Chondrocyte (in vitro differentiated cells): ENCODE measurements at regions not wholly inside any gene's neighbourhood (a gene's known extent, or its start where the extent isn't known, plus 50 kb on each side); places are given as distances from the start of the nearest gene placed in this dataset.

Experiments
- DNase-seq: peaks from one replicate; pipeline ENCODE4 v3.0.0; 2021; ENCODE audit warnings: mixed read lengths, low spot score
- H3K27ac Mint-ChIP-seq: one replicate; pipeline ENCODE4 v1.8.0; 2021; ENCODE audit warnings: mild to moderate bottlenecking, moderate library complexity, mixed read lengths; ENCODE audit not compliant: unreplicated experiment
- H3K27me3 Mint-ChIP-seq: 2 replicates; pipeline ENCODE4 v1.8.0; 2021; ENCODE audit warnings: low read depth, mixed read lengths
- H3K36me3 Mint-ChIP-seq: 2 replicates; pipeline ENCODE4 v1.8.0; 2021; ENCODE audit warnings: low read depth, mixed read lengths
- H3K4me1 Mint-ChIP-seq: 2 replicates; pipeline ENCODE4 v1.8.0; 2021; ENCODE audit warnings: low read depth, mild to moderate bottlenecking, mixed read lengths
- H3K4me3 Mint-ChIP-seq: one replicate; pipeline ENCODE4 v1.8.0; 2021; ENCODE audit warnings: mild to moderate bottlenecking, moderate library complexity, mixed read lengths; ENCODE audit not compliant: unreplicated experiment
- H3K9me3 Mint-ChIP-seq: 2 replicates; pipeline ENCODE4 v1.8.0; 2021; ENCODE audit warnings: low read depth, mixed read lengths
- TF ChIP-seq, protein P1 (sequence below): fragments of 200-600 bp; sonication (generic); IDR thresholded peaks from 2 replicates; pipeline ENCODE4 v1.5.0; 2021; ENCODE audit warnings: antibody characterized with exemption, mild to moderate bottlenecking, moderate library complexity

DNA sequence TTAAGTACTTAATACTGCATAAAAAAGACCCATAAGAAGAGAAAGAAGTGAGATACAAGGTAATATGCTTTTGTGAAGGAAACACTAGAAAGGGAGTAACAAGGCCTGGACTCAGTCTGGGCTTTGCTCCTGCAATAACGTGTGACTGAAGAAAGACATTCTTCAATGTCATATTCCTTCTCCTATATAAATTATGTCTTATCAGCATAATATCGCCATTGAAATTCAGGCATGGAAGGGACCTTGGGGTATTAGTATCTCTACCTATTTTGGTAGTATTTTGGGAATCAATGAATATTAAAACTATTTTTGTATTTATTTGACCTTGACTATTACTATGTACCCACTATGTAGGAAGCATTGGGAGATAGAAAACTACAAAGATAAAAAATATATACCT, 62.2 kb upstream of the GIMD1 start:
- DNase-seq, result no peak
- Mint-ChIP-seq H3K9me3 (no peaks in the 10 kb centered on the region), H3K4me1 (no peaks in the 10 kb centered on the region), H3K27ac (no peak overlapping the region), H3K27me3 (peaks cover 4% of the 10 kb centered on the region), H3K4me3 (no peak overlapping the region), H3K36me3 (peaks cover 2% of the 10 kb centered on the region)
- TF ChIP-seq, protein P1, sequence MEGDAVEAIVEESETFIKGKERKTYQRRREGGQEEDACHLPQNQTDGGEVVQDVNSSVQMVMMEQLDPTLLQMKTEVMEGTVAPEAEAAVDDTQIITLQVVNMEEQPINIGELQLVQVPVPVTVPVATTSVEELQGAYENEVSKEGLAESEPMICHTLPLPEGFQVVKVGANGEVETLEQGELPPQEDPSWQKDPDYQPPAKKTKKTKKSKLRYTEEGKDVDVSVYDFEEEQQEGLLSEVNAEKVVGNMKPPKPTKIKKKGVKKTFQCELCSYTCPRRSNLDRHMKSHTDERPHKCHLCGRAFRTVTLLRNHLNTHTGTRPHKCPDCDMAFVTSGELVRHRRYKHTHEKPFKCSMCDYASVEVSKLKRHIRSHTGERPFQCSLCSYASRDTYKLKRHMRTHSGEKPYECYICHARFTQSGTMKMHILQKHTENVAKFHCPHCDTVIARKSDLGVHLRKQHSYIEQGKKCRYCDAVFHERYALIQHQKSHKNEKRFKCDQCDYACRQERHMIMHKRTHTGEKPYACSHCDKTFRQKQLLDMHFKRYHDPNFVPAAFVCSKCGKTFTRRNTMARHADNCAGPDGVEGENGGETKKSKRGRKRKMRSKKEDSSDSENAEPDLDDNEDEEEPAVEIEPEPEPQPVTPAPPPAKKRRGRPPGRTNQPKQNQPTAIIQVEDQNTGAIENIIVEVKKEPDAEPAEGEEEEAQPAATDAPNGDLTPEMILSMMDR, result no peak

DNA sequence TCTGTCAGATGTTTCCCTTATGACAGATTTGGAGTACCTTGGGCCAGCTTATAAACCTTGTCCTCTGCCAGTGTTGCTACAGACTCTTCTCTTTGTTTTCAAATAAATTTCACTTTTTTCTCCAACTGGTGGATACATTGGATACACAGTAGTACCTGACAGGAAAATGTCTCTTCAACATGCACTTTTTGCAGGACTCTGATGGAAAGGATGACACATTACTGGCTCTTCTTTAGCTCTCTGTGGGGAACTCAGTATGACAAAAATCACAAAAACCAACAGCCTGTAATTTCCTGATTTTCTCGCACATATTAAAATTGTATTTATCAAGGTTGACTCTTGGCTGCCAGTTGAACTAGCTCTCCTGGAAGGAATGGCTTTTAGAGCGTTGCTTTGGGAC, 61.3 kb upstream of the GIMD1 start:
- no peaks in the 10 kb centered on the region for H3K4me1 Mint-ChIP-seq

DNA sequence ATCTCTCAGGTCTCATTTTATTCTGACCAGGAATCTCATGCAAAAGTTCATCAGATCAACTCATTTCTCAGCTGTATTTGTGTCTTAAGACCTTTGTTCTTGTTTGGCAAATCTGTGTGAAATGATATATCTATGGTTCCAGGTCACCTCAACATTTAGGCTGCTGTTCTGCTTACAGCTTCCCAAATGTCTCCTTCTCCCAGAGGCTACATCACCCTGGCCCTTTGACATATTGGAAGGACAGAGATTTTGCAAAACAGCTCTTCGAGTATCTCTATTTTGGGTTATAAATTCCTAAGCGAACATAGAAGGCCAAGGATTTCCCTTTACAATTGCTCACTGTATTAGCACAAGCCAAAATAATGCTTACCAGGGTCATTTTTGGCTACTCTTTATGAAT, 57.5 kb upstream of the GIMD1 start:
- Mint-ChIP-seq H3K36me3 (no peaks in the 10 kb centered on the region), H3K27me3 (no peaks in the 10 kb centered on the region), H3K9me3 (no peaks in the 10 kb centered on the region), H3K4me1 (peaks cover 17% of the 10 kb centered on the region), H3K27ac (no peak overlapping the region), H3K4me3 (no peak overlapping the region)
- no peak for DNase-seq
- TF ChIP-seq, protein P1, result no peak

More for the DNA sequence above, 61.3 kb upstream of the GIMD1 start:
- H3K27me3 Mint-ChIP-seq, result peaks cover 4% of the 10 kb centered on the region
- no peak overlapping the region for H3K27ac Mint-ChIP-seq
- H3K4me3 Mint-ChIP-seq, result no peak overlapping the region
- TF ChIP-seq, protein P1, result no peak
- no peaks in the 10 kb centered on the region for H3K9me3 Mint-ChIP-seq
- DNase-seq, result no peak
- H3K36me3 Mint-ChIP-seq, result peaks cover 2% of the 10 kb centered on the region

DNA sequence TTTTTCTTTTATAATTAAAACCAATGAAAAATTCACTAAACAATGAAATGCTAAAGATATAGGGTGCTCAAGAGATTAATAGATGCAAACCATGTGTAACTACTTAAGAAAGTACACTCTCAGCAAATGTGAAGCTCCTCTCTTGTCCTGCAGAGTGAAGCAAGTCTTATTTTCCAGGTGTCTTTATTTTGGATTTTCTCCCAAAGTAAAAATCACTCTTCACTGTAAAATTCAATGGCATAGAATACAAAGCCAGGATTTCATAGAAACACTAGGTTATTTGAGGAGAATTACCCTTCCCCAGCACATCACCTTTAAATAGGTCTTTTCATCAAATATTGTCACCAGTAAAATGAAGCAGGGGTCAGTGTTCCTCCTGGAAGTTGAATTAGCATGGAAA, 57.0 kb upstream of the GIMD1 start:
- TF ChIP-seq, protein P1, result no peak
- Mint-ChIP-seq H3K9me3 (no peaks in the 10 kb centered on the region), H3K4me3 (no peak overlapping the region), H3K27ac (no peak overlapping the region), H3K36me3 (no peaks in the 10 kb centered on the region), H3K4me1 (peaks cover 20% of the 10 kb centered on the region), H3K27me3 (no peaks in the 10 kb centered on the region)
- no peak for DNase-seq

DNA sequence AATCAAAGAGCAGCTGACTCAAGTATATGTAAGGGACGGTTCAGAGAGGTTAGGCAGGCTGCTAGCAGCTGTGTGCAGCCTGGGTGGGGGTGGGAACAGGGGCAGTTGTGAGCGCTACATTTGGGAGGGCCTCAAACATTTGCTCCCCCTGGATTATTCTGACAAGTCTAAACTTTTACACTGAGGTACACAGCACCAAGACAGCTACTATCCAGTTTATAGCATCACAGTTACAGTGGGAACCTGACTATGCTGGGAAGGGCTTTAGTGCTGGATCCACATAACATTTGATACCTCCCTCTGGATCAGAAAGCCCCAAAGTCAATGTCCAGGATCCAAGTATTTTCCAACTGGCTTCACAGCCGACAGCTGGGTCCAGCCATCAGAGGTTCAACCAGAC, 55.8 kb upstream of the GIMD1 start:
- TF ChIP-seq, protein P1, result no peak
- no peak overlapping the region for H3K4me3 Mint-ChIP-seq
- no peaks in the 10 kb centered on the region for H3K27me3 Mint-ChIP-seq
- H3K36me3 Mint-ChIP-seq, result no peaks in the 10 kb centered on the region
- DNase-seq, result no peak
- H3K4me1 Mint-ChIP-seq, result peaks cover 20% of the 10 kb centered on the region
- H3K9me3 Mint-ChIP-seq, result no peaks in the 10 kb centered on the region
- no peak overlapping the region for H3K27ac Mint-ChIP-seq
